SK-N-SH (cell line): ENCODE measurements at regions not wholly inside any gene's neighbourhood (a gene's known extent, or its start where the extent isn't known, plus 50 kb on each side); places are given as distances from the start of the nearest gene placed in this dataset.

Experiments used
- CTCF ChIA-PET: fragments of 300-600, 350-600 bp; formaldehyde crosslinking; extraction: SDS; loops from one replicate; lab custom pipeline; 2021; lab: Yijun Ruan, JAX
- POLR2A ChIA-PET: fragments of 350-600 bp; sonication (Branson Sonifier 250); formaldehyde crosslinking; extraction: SDS; loops from one replicate; lab custom pipeline; 2020; ENCODE audit warnings: antibody characterized with exemption, inconsistent platforms; lab: Yijun Ruan, JAX
- DNase-seq: peaks from one replicate; pipeline ENCODE4 v3.0.0; 2012
- H2AFZ ChIP-seq: fragments of 200-600 bp; sonication (generic); 2 replicates; pipeline ENCODE4 v1.8.1; 2016; ENCODE audit warnings: antibody characterized with exemption, mild to moderate bottlenecking, low read depth
- H3F3A ChIP-seq: fragments of 200-600 bp; sonication (generic); replicated peaks from 2 replicates; pipeline ENCODE3; 2016; ENCODE audit warnings: antibody characterized with exemption, mild to moderate bottlenecking; ENCODE audit not compliant: insufficient read depth
- H3K27ac ChIP-seq, 2 experiments: fragments of 200-500 bp in 1 of 2; fragments of 200-600 bp in 1 of 2; sonication (Bioruptor generic) in 1 of 2; sonication (generic), shearing (Covaris generic) in 1 of 2; 2 replicates each; pipeline versions ENCODE4 v1.5.1 to v1.6.1; 2014 to 2016; ENCODE audit warnings: low read depth in 2 of 2, inconsistent platforms in 1 of 2, low read length in 1 of 2, mild to moderate bottlenecking in 1 of 2, mixed read lengths in 1 of 2
- H3K27me3 ChIP-seq: fragments of 200-600 bp; sonication (generic), shearing (Covaris generic); 2 replicates; pipeline ENCODE4 v1.6.1; 2016; ENCODE audit warnings: mixed run types; ENCODE audit not compliant: insufficient read depth
- H3K36me3 ChIP-seq, 2 experiments: fragments of 200-500 bp in 1 of 2; fragments of 200-600 bp in 1 of 2; sonication (Bioruptor generic) in 1 of 2; sonication (generic) in 1 of 2; replicated peaks in 1 of 2; 2 replicates each; pipeline versions ENCODE3 to v1.5.1; 2014 to 2016; ENCODE audit warnings: low read length in 1 of 2, mild to moderate bottlenecking in 1 of 2; ENCODE audit not compliant: insufficient read depth in 2 of 2, control insufficient read depth in 1 of 2
- H3K4me1 ChIP-seq, 2 experiments: fragments of 200-500 bp in 1 of 2; fragments of 200-600 bp in 1 of 2; sonication (Bioruptor generic) in 1 of 2; sonication (generic), shearing (Covaris generic) in 1 of 2; 2 replicates each; pipeline versions ENCODE4 v1.5.1 to v1.6.1; 2014 to 2016; ENCODE audit warnings: low read depth in 1 of 2, low read length in 1 of 2, mixed run types in 1 of 2; ENCODE audit not compliant: insufficient read depth in 2 of 2, control insufficient read depth in 1 of 2
- H3K4me2 ChIP-seq: fragments of 200-600 bp; sonication (generic), shearing (Covaris generic); 2 replicates; pipeline ENCODE4 v1.6.1; 2017; ENCODE audit warnings: mixed run types
- H3K4me3 ChIP-seq, 2 experiments: fragments of 200-500 bp in 1 of 2; fragments of 200-600 bp in 1 of 2; sonication (Bioruptor generic) in 1 of 2; sonication (generic), shearing (Covaris generic) in 1 of 2; 2 replicates each; pipeline versions ENCODE4 v1.5.1 to v1.8.1; 2014 to 2016; ENCODE audit warnings: low read depth in 2 of 2, inconsistent platforms in 1 of 2, low read length in 1 of 2, mild to moderate bottlenecking in 1 of 2, mixed read lengths in 1 of 2, moderate library complexity in 1 of 2
- H3K79me2 ChIP-seq: fragments of 200-600 bp; sonication (generic); 2 replicates; pipeline ENCODE4 v1.8.1; 2017; ENCODE audit warnings: mild to moderate bottlenecking; ENCODE audit not compliant: insufficient read depth
- H3K9ac ChIP-seq: fragments of 200-600 bp; sonication (generic); 2 replicates; pipeline ENCODE4 v1.6.1; 2017; ENCODE audit warnings: mixed run types
- H3K9me2 ChIP-seq: fragments of 200-600 bp; sonication (generic); 2 replicates; pipeline ENCODE4 v1.6.1; 2017; ENCODE audit warnings: mixed run types
- H3K9me3 ChIP-seq: fragments of 200-600 bp; sonication (generic); 2 replicates; pipeline ENCODE4 v1.6.1; 2017; ENCODE audit warnings: mixed run types, mild to moderate bottlenecking, moderate library complexity
- H4K20me1 ChIP-seq: fragments of 200-600 bp; sonication (generic); 2 replicates; pipeline ENCODE4 v1.6.1; 2017; ENCODE audit warnings: mild to moderate bottlenecking, mixed run types; ENCODE audit not compliant: insufficient read depth
- JUND ChIP-seq: IDR thresholded peaks from 2 replicates; pipeline ENCODE4 v1.4.0; 2012
- MEF2A ChIP-seq: IDR thresholded peaks from 2 replicates; pipeline ENCODE4 v1.4.0; 2012; ENCODE audit warnings: low read depth, borderline replicate concordance
- NFIC ChIP-seq: IDR thresholded peaks from 2 replicates; pipeline ENCODE4 v1.4.0; 2012; ENCODE audit warnings: borderline replicate concordance
- YY1 ChIP-seq: IDR thresholded peaks from 2 replicates; pipeline ENCODE4 v1.4.0; 2012; ENCODE audit warnings: low read depth, mild to moderate bottlenecking
- WGBS: methylation state at CpG from one replicate; pipeline ENCODE4 v1.1.6; 2017; ENCODE audit warnings: low lambda C conversion rate; 5-methylcytosine and 5-hydroxymethylcytosine counted together
- TF ChIP-seq, protein P1 (sequence below): IDR thresholded peaks from 2 replicates; pipeline ENCODE4 v1.4.0; 2012; ENCODE audit warnings: low read depth, borderline replicate concordance
- TF ChIP-seq, protein P2 (sequence below): IDR thresholded peaks from 2 replicates; pipeline ENCODE4 v1.4.0; 2012; ENCODE audit warnings: low read depth, borderline replicate concordance
- TF ChIP-seq, protein P3 (sequence below): IDR thresholded peaks from 2 replicates; pipeline ENCODE4; 2012
- TF ChIP-seq, protein P4 (sequence below): IDR thresholded peaks from 2 replicates; pipeline ENCODE4 v1.6.1; 2012; ENCODE audit warnings: mild to moderate bottlenecking, low read depth, low read length, moderate library complexity
- TF ChIP-seq, protein P5 (sequence below): fragments of 150-350 bp; IDR thresholded peaks from 2 replicates; pipeline ENCODE4 v1.6.1; 2016; ENCODE audit warnings: mild to moderate bottlenecking, low read depth, low read length

DNA sequence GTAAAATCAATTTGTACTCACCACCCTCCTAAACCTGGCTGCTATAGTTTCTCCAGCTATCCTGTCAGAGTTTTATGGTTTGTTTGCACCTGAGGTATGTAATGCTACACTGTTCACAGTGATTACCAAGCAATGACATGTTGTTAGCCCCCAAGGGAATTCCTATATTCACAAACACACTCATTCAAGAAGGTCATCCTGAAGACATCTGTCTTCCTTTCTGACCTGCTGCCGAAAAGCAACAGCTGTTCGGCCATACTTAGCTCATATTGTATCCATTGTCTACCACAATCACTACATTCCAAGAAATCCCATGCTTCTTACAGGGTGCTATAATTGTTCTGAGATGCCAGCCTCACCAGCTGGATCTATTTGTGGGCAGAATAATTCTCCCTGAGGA is 160.1 kb upstream of the GYPA start (continued):
- TF ChIP-seq, protein P1, sequence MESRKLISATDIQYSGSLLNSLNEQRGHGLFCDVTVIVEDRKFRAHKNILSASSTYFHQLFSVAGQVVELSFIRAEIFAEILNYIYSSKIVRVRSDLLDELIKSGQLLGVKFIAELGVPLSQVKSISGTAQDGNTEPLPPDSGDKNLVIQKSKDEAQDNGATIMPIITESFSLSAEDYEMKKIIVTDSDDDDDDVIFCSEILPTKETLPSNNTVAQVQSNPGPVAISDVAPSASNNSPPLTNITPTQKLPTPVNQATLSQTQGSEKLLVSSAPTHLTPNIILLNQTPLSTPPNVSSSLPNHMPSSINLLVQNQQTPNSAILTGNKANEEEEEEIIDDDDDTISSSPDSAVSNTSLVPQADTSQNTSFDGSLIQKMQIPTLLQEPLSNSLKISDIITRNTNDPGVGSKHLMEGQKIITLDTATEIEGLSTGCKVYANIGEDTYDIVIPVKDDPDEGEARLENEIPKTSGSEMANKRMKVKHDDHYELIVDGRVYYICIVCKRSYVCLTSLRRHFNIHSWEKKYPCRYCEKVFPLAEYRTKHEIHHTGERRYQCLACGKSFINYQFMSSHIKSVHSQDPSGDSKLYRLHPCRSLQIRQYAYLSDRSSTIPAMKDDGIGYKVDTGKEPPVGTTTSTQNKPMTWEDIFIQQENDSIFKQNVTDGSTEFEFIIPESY = no peak
- TF ChIP-seq, all 33 proteins: peak for 0

DNA sequence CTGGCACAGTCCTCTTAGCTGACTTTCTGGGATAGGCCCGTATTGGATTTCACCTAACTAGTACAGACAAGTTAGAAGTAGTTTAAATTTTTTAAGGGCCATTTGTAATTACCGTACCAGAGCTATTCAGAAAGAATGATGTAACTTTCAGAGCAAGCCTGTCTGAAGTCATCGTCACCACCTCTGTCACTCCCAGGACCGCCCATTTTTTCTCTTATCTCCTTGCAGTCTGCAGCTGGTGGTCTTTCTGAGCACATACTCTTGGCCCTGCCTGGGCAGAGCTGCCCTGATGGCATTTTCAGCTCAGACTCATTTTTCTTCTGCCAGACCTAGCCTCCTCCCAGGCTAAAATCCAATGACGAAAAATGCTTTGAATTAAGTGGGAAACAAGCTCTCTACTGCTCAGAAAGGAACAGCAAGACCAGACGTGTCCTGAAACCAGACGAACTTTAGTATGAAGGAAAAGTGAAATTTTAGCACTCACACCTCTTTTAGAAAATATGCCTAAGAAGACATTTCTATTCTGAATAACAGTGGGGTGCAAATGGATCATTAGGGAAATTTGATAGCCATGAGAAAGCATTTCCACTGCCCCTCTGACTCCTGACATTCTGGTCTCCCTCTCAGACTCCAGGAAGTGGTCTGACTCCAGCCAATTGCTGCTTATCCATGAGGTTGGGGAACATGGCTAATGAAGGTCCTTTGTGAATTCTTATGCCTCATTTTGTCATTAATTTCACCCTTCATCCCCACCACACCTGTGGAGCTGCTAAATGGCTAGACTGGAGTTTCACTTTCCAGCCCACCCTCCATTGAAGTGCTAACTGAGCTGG is 162.4 kb upstream of the GYPA start:
- no peaks in the 10 kb centered on the region for H3F3A ChIP-seq
- no peaks in the 10 kb centered on the region for H3K27me3 ChIP-seq
- TF ChIP-seq JUND (no peak), MEF2A (no peak), YY1 (no peak), NFIC (no peak)
- TF ChIP-seq, protein P2, sequence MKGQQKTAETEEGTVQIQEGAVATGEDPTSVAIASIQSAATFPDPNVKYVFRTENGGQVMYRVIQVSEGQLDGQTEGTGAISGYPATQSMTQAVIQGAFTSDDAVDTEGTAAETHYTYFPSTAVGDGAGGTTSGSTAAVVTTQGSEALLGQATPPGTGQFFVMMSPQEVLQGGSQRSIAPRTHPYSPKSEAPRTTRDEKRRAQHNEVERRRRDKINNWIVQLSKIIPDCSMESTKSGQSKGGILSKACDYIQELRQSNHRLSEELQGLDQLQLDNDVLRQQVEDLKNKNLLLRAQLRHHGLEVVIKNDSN = no peak
- TF ChIP-seq, protein P3, sequence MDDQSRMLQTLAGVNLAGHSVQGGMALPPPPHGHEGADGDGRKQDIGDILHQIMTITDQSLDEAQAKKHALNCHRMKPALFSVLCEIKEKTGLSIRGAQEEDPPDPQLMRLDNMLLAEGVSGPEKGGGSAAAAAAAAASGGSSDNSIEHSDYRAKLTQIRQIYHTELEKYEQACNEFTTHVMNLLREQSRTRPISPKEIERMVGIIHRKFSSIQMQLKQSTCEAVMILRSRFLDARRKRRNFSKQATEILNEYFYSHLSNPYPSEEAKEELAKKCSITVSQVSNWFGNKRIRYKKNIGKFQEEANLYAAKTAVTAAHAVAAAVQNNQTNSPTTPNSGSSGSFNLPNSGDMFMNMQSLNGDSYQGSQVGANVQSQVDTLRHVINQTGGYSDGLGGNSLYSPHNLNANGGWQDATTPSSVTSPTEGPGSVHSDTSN = no peak
- TF ChIP-seq, protein P4, sequence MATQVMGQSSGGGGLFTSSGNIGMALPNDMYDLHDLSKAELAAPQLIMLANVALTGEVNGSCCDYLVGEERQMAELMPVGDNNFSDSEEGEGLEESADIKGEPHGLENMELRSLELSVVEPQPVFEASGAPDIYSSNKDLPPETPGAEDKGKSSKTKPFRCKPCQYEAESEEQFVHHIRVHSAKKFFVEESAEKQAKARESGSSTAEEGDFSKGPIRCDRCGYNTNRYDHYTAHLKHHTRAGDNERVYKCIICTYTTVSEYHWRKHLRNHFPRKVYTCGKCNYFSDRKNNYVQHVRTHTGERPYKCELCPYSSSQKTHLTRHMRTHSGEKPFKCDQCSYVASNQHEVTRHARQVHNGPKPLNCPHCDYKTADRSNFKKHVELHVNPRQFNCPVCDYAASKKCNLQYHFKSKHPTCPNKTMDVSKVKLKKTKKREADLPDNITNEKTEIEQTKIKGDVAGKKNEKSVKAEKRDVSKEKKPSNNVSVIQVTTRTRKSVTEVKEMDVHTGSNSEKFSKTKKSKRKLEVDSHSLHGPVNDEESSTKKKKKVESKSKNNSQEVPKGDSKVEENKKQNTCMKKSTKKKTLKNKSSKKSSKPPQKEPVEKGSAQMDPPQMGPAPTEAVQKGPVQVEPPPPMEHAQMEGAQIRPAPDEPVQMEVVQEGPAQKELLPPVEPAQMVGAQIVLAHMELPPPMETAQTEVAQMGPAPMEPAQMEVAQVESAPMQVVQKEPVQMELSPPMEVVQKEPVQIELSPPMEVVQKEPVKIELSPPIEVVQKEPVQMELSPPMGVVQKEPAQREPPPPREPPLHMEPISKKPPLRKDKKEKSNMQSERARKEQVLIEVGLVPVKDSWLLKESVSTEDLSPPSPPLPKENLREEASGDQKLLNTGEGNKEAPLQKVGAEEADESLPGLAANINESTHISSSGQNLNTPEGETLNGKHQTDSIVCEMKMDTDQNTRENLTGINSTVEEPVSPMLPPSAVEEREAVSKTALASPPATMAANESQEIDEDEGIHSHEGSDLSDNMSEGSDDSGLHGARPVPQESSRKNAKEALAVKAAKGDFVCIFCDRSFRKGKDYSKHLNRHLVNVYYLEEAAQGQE = no peak
- TF ChIP-seq, protein P5, sequence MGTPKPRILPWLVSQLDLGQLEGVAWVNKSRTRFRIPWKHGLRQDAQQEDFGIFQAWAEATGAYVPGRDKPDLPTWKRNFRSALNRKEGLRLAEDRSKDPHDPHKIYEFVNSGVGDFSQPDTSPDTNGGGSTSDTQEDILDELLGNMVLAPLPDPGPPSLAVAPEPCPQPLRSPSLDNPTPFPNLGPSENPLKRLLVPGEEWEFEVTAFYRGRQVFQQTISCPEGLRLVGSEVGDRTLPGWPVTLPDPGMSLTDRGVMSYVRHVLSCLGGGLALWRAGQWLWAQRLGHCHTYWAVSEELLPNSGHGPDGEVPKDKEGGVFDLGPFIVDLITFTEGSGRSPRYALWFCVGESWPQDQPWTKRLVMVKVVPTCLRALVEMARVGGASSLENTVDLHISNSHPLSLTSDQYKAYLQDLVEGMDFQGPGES = no peak
- 9% methylated on average over 7 of the region's 7 CpGs for WGBS
- H3K27ac ChIP-seq = no peak overlapping the region
- H3K4me2 ChIP-seq = no peak overlapping the region
- no peaks in the 10 kb centered on the region for H4K20me1 ChIP-seq
- H3K4me1 ChIP-seq = no peaks in the 10 kb centered on the region
- no peak overlapping the region for H3K4me3 ChIP-seq
- no peaks in the 10 kb centered on the region for H3K9me2 ChIP-seq
- ChIA-PET CTCF (no interaction called here), POLR2A (no interaction called here)
- no peaks in the 10 kb centered on the region for H3K36me3 ChIP-seq
- no peak for DNase-seq
- no peak overlapping the region for H2AFZ ChIP-seq
- no peaks in the 10 kb centered on the region for H3K9me3 ChIP-seq
- H3K9ac ChIP-seq = no peak overlapping the region
- H3K79me2 ChIP-seq = no peaks in the 10 kb centered on the region
